ENCODE measurements at regions not wholly inside any gene's neighbourhood (a gene's known extent, or its start where the extent isn't known, plus 50 kb on each side); places are given as distances from the start of the nearest gene placed in this dataset.

GRCh38 chr17:70274255-70274654 lies 104.9 kb downstream of the KCNJ2 start:
- H3K36me3 ChIP-seq = no peaks in the 10 kb centered on the region
- no peak overlapping the region for H3K27ac ChIP-seq
- intact Hi-C loops (cut with DNase I) = no loop called here
- no peak for TF ChIP-seq CTCF (IDR thresholded peaks at IDR 0.05)
- DNase-seq = no peak
- ATAC-seq = no peak
- no peak overlapping the region for H3K4me3 ChIP-seq
- H3K9me3 ChIP-seq = peaks cover 0 to 1% (median 0%) of the 10 kb centered on the region in 11 donors
- no peaks in the 10 kb centered on the region for H3K27me3 ChIP-seq
- no peaks in the 10 kb centered on the region for H3K4me1 ChIP-seq
- 39 to 42% methylated on average over 2 of the region's 2 CpGs for WGBS, 2 donors

GRCh38 chr17:70276906-70277305 lies 107.6 kb downstream of the KCNJ2 start:
- intact Hi-C loops (cut with DNase I) = no loop called here
- H3K27me3 ChIP-seq = no peaks in the 10 kb centered on the region
- no peaks in the 10 kb centered on the region for H3K36me3 ChIP-seq
- 73 to 84% methylated on average over 2 of the region's 2 CpGs for WGBS, 2 donors
- H3K9me3 ChIP-seq = no peaks in the 10 kb centered on the region
- no peak overlapping the region for H3K4me3 ChIP-seq
- no peak for ATAC-seq
- no peak for DNase-seq
- H3K27ac ChIP-seq = no peak overlapping the region
- TF ChIP-seq CTCF (IDR thresholded peaks at IDR 0.05) = no peak
- H3K4me1 ChIP-seq = no peaks in the 10 kb centered on the region

- Histone ChIP-seq H3K27me3 (no peaks in the 10 kb centered on the region), H3K4me3 (no peak overlapping the region), H3K9me3 (no peaks in the 10 kb centered on the region), H3K36me3 (no peaks in the 10 kb centered on the region), H3K4me1 (no peaks in the 10 kb centered on the region), H3K27ac (no peak overlapping the region)
- intact Hi-C loops (cut with DNase I) = no loop called here
- WGBS, 2 donors = 62 to 67% methylated on average over 5 of the region's 5 CpGs
- DNase-seq (no peak), ATAC-seq (no peak)
- TF ChIP-seq CTCF (IDR thresholded peaks at IDR 0.05) = no peak
Measured at GRCh38 chr17:70278844-70279462, 109.6 kb downstream of the KCNJ2 start.

GRCh38 chr17:70286391-70286790 lies 117.1 kb downstream of the KCNJ2 start:
- peaks cover 0 to 13% (median 0%) of the 10 kb centered on the region in 9 donors for H3K4me1 ChIP-seq
- no peaks in the 10 kb centered on the region for H3K36me3 ChIP-seq
- H3K27me3 ChIP-seq = no peaks in the 10 kb centered on the region
- DNase-seq (no peak), ATAC-seq (no peak)
- no peak overlapping the region for H3K27ac ChIP-seq
- no peak for TF ChIP-seq CTCF (IDR thresholded peaks at IDR 0.05)
- intact Hi-C loops (cut with DNase I) = no loop called here
- no peaks in the 10 kb centered on the region for H3K9me3 ChIP-seq
- no peak overlapping the region for H3K4me3 ChIP-seq
- 81 to 84% methylated on average over 3 of the region's 3 CpGs for WGBS, 2 donors
